HG03108 (cell line): ENCODE measurements at regions not wholly inside any gene's neighbourhood (a gene's known extent, or its start where the extent isn't known, plus 50 kb on each side); places are given as distances from the start of the nearest gene placed in this dataset.

Experiments used
- ATAC-seq: cut with Tn5 transposase; IDR thresholded peaks from one replicate; pipeline ENCODE4 v1.9.1; 2021; ENCODE audit warnings: moderate library complexity; ENCODE audit not compliant: unreplicated experiment

DNA sequence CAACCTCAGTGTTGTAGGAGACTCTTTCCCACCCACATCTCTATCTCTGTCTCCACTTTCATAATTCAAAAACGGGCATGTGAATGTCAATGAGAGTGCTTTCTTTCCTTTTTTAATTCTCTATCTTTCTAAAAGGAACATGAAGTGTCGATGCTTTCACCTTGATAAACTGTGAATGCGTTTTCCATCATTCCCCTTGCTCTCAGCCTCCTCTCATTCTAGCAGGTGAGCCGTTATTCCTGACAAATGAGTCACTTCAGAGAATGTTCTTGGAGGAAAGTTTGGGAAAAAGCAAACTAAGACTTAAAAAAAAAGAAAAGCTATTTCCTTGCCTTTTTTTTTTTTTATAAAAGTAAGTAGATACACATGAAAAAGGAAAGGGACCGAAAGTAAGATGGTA is 226.0 kb upstream of the C1orf87 start:
- no peak for ATAC-seq

GRCh38 chr1:60298290-60298689 is 224.7 kb upstream of the C1orf87 start:
- ATAC-seq = no peak

- ATAC-seq = no peak
Measured at GRCh38 chr1:60296794-60297193, 223.2 kb upstream of the C1orf87 start.

DNA sequence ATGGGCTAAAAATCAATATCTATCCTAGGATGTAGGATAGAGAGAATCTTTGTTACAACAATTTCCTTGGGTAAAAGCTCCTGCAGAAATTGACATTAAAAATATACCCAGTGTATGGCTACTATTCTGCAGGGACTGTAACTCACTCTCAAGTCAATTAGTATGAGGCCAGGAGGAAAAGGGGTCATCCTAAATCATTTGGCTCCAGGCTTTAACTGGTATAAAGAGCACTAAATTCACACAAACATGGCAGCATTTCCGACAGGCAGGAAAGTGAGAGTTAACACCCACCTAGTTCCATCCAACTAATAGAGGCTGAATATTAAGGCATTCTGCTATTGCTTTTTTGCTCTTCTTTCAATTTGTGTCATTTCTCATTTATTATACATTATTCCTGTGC is 218.6 kb upstream of the C1orf87 start:
- ATAC-seq = no peak

GRCh38 chr1:60290393-60290792 is 216.8 kb upstream of the C1orf87 start:
- ATAC-seq = no peak

- ATAC-seq = no peak
Measured at GRCh38 chr1:60287536-60287935, 214.0 kb upstream of the C1orf87 start.

DNA sequence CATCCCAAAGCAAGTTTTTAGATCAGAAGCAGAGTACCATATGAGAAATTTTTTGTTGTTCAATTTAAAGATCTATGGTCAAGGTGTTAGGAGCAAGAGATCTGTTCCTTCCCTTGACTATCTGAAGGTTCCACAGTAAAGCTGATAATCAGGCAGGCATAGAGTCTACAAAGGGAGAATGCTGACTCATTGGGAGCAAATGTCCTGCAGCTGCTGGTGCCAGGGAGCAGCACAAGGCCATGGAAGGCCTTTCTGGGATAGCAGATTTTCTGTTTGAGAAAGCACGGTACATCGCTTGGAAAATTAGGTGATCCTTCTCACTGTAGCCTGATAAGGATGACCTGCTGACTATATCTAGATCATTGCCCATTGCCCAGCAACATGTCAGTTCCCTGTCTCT is 210.1 kb upstream of the C1orf87 start:
- no peak for ATAC-seq

GRCh38 chr1:60281360-60281932 is 207.9 kb upstream of the C1orf87 start:
- ATAC-seq = peak; percentile 70

- no peak for ATAC-seq
Measured at GRCh38 chr1:60280819-60281218, 207.2 kb upstream of the C1orf87 start.

DNA sequence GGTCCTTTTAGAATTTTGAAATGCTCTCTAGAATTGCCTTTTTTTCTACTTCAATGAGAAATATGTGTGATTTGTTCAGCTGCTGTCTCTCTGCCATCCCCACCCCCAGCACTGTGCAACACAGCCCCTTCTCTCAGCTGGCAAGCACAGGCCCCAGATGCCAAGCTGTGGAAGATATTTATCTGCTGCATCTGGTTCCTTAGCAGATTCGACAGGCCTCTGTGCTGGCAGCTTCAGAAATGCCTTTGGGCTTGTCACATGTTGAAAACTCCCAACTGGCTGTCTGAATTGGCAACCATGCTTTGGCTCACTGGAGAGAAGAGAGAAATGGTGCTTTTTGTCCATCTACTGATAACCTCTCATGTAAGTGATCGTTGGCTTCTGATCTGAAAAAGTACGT is 206.7 kb upstream of the C1orf87 start:
- no peak for ATAC-seq

GRCh38 chr1:60279798-60280197 is 206.2 kb upstream of the C1orf87 start:
- ATAC-seq = no peak

DNA sequence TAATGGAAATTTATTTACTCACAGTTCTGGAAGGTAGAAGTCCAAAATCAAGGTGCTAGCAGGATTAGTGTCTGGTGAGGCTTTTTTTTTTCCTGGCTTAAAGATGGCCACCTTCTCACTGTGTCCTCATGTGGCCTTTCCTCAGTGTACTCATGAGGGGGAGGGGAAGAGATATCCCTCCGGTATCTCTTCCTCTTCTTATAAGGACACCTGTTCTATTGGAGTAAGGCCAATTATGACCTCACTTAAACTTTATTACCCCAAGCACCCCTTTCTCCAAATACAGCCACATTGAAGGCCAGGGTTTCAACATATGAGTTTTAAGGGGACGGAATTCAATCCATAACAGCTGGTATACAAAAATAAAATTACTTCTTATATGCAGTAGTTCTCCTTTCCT is 203.7 kb upstream of the C1orf87 start:
- ATAC-seq = no peak

- no peak for ATAC-seq
Measured at GRCh38 chr1:60274422-60275290, 201.1 kb upstream of the C1orf87 start.

- no peak for ATAC-seq
Measured at GRCh38 chr1:60273185-60273584, 199.6 kb upstream of the C1orf87 start.

- ATAC-seq = no peak
Measured at GRCh38 chr1:60271041-60271440, 197.5 kb upstream of the C1orf87 start.

DNA sequence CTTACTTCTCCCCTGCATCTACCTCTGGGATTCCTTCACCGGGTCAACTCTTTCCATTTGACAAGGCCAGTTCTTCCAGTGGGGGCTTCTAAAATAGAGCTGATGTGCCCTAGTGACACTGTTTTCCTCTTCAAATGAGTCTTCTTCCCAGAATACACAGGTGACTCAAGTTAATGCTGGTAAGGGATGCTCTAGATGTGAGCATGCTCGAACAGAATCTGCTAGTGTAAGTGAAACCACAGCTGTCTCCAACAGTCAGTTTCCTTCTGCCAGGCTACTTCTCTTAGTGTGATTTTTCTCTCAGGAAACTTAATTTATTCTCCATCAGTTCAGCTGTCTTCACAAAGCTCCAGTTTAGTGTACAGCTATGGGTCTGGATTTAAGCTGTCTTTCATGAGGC is 194.9 kb upstream of the C1orf87 start:
- ATAC-seq = no peak

- ATAC-seq = no peak
Measured at GRCh38 chr1:60265560-60266535, 192.3 kb upstream of the C1orf87 start.

DNA sequence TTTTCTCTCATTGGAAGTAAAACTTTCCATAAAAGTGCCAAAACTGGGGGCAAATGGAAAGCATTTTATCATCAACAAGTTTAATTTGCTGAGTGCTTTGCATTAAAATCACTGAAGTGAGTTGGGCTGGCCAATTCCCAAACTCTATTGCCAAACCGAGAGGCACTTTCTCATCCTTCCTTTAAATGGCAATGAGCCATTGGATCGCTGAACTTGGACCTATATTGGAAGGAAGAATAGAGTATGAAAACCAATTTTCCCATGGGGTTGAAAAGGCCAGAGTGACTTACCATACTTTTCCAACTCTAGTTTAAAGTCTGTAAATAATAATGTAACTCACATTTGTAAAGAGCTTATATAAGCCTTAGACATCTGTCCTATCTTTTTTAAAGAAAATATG is 189.1 kb upstream of the C1orf87 start:
- ATAC-seq = no peak

- no peak for ATAC-seq
Measured at GRCh38 chr1:60257531-60257930, 184.0 kb upstream of the C1orf87 start.

- no peak for ATAC-seq
Measured at GRCh38 chr1:60255565-60255964, 182.0 kb upstream of the C1orf87 start.

GRCh38 chr1:60251426-60251825 is 177.9 kb upstream of the C1orf87 start:
- ATAC-seq = no peak
